GM21367 (cell line): ENCODE measurements at regions not wholly inside any gene's neighbourhood (a gene's known extent, or its start where the extent isn't known, plus 50 kb on each side); places are given as distances from the start of the nearest gene placed in this dataset.

Experiments used
- ATAC-seq: cut with Tn5 transposase; IDR thresholded peaks from one replicate; pipeline ENCODE4 v1.9.1; 2021; ENCODE audit not compliant: unreplicated experiment

DNA sequence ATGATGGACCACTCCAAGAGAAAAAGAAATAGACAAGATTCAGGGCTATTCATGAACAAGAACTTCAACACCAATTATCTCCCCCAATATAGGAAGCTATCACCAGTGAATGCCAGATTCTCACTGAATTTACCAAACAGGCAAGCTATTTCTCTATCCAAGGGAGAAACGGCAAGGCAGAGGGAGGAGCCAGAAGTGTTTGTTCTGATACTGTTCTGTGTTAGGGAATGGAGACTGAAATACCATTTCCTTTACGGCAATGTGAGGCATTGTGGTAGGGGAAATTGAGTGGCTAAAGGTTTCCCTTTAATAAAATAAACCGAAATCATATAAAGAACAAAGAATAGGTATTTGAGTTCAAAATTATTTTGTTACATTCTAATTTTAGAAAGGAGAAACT is 68.0 kb upstream of the ALDH1A1 start:
- no peak for ATAC-seq

DNA sequence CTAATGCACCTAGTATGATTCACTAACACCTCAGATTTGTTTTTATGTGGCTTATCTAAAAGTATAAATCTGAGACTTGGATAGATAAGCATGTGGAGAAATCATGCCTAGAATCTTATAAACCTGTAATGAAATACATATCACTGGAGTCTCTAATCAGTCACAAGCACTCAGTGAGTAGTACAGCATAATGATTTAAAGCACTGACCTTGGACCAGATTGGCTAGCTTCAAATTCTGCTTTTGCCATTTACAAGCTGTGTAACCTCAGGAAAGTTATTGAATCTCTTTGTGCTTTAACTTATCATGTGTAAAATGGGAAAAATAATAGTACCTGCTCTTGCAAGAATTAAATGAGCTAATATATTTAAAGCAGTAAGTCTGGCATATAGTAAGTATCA is 61.2 kb upstream of the ALDH1A1 start:
- no peak for ATAC-seq

DNA sequence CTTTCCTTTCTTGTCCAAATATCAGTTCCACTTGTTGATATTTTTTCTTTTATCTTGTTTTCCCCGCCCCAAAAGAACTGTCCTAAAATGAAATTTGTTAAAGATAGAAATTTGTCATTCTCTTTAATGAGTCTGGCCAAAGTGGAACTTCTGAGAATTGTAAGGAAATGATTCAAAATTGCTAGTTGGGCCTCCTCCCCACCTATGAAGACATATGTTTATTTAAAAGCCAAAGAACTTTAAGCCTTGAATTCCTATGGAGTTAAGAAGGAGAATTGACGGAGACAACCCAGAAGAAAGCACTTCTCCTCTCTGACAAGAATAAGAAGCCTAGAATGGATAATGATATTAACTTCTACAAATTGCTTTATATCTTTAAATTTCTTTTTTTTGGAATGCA is 59.1 kb upstream of the ALDH1A1 start:
- ATAC-seq: no peak

DNA sequence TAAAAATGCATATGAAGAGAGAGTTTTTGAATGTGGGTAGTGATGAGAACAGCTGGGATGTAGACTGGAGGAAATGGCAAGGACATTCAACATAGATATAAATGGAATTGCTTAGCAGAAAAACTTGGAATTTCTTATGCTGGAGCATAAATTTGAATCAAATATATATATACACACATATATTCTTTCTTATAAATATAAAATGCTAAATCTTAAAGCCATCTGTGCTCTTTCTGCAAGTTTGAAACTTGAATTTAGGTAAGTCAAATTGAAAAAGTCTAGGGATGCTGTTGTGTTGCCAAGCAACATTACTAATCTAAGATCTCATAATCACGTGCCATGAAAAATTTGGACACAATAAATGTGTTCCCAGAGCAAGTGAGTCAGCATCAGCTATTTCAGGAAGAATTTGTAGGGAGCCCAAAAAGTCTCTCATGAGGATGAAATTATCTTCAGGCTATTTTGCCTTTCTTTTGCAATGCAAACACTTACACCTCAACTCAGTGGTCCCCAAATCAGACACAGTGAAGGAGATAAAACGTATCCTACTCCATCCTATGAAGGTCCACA is 58.4 kb upstream of the ALDH1A1 start:
- no peak for ATAC-seq

DNA sequence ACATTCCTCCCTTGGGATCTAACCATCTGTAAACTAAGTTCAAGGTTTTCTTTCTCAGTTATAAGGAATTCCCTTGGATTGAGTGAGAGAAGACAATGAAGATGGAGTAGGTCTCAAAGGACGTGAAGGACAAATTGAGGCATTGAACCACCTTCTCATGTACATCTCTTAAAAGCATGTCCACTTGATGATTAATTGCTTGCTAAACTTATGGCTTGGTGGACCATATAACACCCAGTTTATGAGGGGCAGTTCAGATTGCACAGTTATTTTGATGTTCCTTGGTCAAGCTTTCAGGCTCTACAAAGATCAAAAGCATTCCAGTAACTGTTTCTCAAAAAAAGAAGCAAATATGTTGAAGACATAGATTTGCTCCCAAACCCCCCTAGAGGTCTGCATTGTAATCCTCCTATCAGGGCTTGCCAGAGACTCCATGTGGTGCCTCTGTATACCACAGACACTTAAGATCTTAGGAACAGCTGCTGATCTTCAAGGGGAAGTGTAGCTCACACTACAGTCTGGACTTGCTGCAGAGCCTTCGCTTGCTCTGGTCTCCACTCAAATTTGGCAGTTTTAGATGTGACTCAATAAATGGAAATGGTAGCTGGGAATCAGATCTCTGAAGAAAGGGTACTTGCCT is 56.9 kb upstream of the ALDH1A1 start:
- ATAC-seq: no peak

DNA sequence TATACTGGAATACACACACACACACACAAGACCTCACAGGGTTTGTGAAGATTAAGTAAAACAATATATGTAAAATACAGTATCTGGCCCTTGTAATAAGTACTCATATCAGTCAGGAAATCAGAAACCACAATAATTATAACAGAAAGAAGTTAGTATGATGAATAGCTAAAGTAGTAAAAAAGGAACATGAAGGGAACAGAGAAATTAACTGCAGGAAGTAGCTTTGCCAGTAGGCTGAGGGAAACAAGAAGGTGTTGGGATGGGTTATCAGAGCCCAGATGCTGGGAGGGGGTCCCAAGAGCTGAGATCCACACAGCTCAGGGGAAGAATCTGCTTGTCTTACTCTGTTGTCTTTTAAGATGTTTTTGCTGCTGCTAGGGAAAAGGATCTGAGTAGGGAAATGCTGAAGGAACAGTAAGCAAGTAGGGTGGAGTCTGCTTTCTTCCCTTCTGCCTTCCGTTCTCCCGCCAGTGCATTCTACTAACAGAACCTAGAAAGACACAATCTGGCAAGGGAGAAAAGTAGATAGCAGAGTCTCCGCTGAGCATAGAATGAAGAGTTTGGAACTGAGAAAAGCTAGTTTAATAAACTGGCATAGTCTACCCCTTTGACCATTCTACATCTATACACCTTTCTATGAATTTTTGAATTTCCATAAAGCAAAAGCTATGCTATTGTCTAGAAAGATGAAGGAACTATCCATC is 55.3 kb upstream of the ALDH1A1 start:
- ATAC-seq: no peak

DNA sequence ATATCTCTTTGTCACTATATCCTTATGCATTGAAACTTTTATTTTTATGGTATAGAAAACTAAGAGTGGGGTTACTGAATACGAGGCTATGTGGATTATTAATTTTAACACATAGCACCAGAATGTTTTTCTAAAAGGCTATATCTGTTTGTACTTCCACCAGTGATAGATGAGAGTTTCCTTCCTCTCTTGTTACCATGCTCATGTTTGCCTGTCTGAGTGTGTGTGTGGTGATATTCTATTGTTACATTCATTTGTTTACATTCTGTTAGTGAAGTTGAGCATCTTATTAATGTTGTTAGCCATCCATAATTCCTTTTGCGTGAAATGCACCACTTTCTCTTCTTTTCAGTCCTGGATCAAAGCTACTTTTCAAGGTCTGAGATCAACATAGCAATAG is 54.1 kb upstream of the ALDH1A1 start:
- ATAC-seq: no peak
